ENCODE measurements at regions not wholly inside any gene's neighbourhood (a gene's known extent, or its start where the extent isn't known, plus 50 kb on each side); places are given as distances from the start of the nearest gene placed in this dataset.

DNA sequence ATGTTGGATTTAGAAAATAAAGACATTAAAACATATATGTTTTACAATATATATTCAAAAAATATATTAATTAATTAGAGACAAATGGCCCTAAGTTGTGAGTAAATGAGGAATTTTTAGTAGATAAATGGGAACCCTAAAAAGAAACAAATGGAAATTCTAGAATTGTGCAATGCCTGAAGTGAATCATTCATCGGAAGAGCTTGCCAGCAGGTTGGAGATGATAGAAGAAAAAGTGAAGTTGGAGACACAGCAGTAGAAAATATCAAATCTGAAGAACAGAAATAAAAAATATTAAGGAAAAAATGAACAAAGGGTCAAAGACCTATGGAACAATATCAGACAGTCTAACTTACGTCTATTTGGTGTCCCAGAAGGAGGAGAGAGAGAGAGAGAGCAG lies 109.4 kb upstream of the NEDD9 start:
- TF ChIP-seq POLR2A (IDR thresholded peaks at IDR 0.05; ENCODE audit: low read depth, low read length) (no peak), POLR2AphosphoS5 (IDR thresholded peaks at IDR 0.05; ENCODE audit: low read depth, low read length) (no peak)
